RPMI7951 (cell line): ENCODE measurements at regions not wholly inside any gene's neighbourhood (a gene's known extent, or its start where the extent isn't known, plus 50 kb on each side); places are given as distances from the start of the nearest gene placed in this dataset.
A peak's percentile ranks its signal among the peaks of the same experiment; 100 is the strongest.

Experiments
- DNase-seq: peaks from one replicate; pipeline ENCODE4 v3.0.0-alpha.2; 2012; ENCODE audit warnings: low read depth

GRCh38 chr13:47518530-47518929, 482.5 kb downstream of the SUCLA2 start:
- DNase-seq: no peak

- no peak for DNase-seq
Measured at GRCh38 chr13:47511647-47512046, 489.4 kb downstream of the SUCLA2 start.

- no peak for DNase-seq
Measured at GRCh38 chr13:47508527-47509228, 492.4 kb downstream of the SUCLA2 start.

GRCh38 chr13:47503475-47503874, 497.6 kb downstream of the SUCLA2 start:
- no peak for DNase-seq

GRCh38 chr13:47502166-47502565, 498.9 kb downstream of the SUCLA2 start:
- no peak for DNase-seq

GRCh38 chr13:47499358-47500150, 501.5 kb downstream of the SUCLA2 start:
- DNase-seq: peak; percentile 78

GRCh38 chr13:47484548-47484947, 516.5 kb downstream of the SUCLA2 start:
- peak; percentile 76 for DNase-seq

- DNase-seq: no peak
Measured at GRCh38 chr13:47481536-47481935, 519.5 kb downstream of the SUCLA2 start.

GRCh38 chr13:47480951-47481350, 520.1 kb downstream of the SUCLA2 start:
- DNase-seq: peak; percentile 10

GRCh38 chr13:47480121-47480520, 521.0 kb downstream of the SUCLA2 start:
- DNase-seq: peak; percentile 86

- peak; percentile 30 for DNase-seq
Measured at GRCh38 chr13:47478985-47479384, 522.1 kb downstream of the SUCLA2 start.

- no peak for DNase-seq
Measured at GRCh38 chr13:47475441-47475948, 525.6 kb downstream of the SUCLA2 start.

GRCh38 chr13:47474839-47475238, 526.2 kb downstream of the SUCLA2 start:
- no peak for DNase-seq

GRCh38 chr13:47474326-47474725, 526.7 kb downstream of the SUCLA2 start:
- DNase-seq: no peak

- DNase-seq: no peak
Measured at GRCh38 chr13:47472516-47472915, 528.6 kb downstream of the SUCLA2 start.

GRCh38 chr13:47463726-47464125, 537.3 kb downstream of the SUCLA2 start:
- DNase-seq: peak; percentile 95

GRCh38 chr13:47463002-47463401, 538.1 kb downstream of the SUCLA2 start:
- DNase-seq: no peak

GRCh38 chr13:47461816-47462215, 539.3 kb downstream of the SUCLA2 start:
- no peak for DNase-seq

GRCh38 chr13:47459512-47459911, 541.6 kb downstream of the SUCLA2 start:
- peak; percentile 44 for DNase-seq

- DNase-seq: no peak
Measured at GRCh38 chr13:47457626-47458025, 543.4 kb downstream of the SUCLA2 start.

GRCh38 chr13:47455626-47456025, 545.4 kb downstream of the SUCLA2 start:
- peak; percentile 56 for DNase-seq

GRCh38 chr13:47454986-47455385, 546.1 kb downstream of the SUCLA2 start:
- no peak for DNase-seq

- peak; percentile 43 for DNase-seq
Measured at GRCh38 chr13:47437406-47437805, 540.6 kb upstream of the HTR2A start.
